GM18502 (cell line): ENCODE measurements at regions not wholly inside any gene's neighbourhood (a gene's known extent, or its start where the extent isn't known, plus 50 kb on each side); places are given as distances from the start of the nearest gene placed in this dataset.
"Not testable (repeated sequence)": the region's sequence is repeated elsewhere in the genome, so short reads cannot be mapped to it uniquely, and the experiment has no call there.

Experiments used
- ATAC-seq: cut with Tn5 transposase; IDR thresholded peaks from one replicate; pipeline ENCODE4 v1.9.1; 2021; ENCODE audit warnings: mild to moderate bottlenecking; ENCODE audit not compliant: unreplicated experiment, poor library complexity

DNA sequence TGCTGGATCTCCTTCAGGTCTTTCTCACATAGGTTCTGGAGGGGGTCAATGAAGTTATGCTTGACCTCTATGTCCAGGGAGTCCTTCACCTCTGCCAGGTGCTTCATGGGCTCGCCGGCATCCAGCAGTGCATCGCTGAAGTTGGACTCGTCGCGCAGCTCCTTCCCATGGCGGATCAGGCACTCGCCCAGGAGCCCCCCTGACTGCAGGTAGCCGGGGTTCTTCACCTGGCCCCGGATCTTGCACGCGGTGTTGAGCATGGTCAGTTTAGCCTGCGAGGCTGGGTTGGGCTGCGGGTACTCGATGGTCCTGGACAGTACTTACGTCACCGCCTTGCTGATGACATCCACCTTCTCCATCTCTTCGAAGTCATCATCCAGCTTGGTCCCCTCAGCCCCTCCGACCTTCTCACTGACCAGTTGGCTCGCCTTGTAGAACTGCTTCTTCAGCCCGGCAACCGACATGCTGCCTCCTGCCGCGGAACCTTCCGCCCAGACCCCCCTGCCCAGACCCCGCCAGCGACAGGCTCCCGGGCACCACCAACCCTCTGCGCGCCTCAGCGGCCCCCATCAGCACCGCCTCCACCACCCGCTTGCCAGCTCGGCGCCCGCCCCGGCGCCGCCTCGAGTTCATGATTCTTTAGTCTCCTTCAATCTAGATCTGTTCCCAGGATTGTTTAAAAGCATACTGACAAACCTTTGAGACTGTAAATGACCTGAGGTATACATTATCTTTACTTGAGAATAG is 99.8 kb downstream of the KPNA2 start:
- ATAC-seq, result no peak

DNA sequence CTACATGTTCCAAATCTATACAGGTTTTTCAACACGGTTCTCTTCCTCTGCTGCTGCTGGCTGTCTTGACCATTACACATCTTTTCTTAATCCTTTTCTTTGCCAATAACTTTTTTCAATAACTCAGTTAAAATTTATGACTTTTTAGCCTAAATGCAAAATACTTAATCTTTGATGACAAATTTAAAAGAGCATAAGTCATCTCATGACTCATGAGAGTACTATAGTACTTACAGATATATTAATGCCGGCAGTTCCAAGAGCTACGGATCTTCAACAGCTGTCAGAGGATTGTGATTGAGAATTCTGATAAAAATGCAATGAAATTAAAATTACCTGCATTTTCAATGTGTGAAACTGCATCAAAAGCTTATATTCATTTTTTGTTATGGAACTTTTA is 105.5 kb downstream of the KPNA2 start:
- no peak for ATAC-seq

DNA sequence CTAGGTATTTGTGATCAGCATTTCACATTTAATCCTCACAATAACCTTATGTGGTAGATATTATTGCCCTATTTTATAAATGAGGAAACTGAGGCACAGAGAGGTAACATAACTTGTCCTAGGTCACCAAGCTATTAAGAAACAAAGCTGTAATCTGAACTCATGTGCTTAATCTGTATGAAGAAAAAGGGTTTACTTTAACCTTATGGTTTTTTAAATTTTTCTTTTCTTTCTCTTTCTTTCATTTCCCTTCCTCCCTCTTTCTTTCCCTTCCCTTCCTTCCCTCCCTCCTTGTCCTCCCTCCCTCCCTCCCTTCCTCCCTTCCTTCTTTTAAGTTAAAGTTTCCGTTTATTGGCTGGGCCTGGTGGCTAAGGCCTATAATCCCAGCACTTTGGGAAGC is 105.2 kb upstream of the AMZ2 start:
- ATAC-seq, result no peak

DNA sequence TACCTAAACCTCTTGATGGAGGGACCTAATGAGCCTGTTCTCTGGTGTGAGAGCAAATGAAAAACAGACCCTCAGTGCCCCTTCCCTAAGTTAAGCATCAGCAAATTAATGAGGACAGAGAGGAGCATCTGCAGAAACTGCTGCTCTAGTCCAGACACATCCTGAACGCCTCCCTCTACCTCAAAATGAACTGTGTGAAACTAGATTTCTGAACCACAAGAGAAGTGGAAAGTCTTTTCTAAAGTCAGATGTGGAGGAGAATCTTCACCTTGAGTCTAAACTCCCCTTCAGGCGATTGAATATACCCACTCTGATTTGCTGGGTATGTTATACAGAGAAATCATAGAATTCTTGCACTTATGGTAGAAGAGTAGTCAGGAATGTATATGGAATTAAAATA is 104.4 kb upstream of the AMZ2 start:
- ATAC-seq, result no peak

DNA sequence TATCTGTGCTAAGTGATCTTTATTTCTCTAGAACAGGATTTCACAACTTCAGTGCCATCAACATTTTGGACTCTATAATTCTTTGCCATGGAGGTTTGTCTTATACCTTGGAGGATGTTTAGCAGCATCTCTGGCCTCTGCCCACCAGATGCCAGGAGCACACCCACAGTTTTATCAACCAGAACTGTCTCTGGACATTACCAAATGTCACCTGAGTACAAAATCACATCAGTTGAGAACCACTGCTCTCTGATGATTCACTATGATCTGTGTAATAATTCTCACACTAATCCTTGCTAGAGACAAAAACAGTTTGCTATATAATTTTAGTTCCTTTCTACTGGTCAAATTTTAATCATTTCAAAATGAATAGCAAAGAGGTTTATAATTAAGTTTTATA is 102.8 kb upstream of the AMZ2 start:
- ATAC-seq, result no peak

DNA sequence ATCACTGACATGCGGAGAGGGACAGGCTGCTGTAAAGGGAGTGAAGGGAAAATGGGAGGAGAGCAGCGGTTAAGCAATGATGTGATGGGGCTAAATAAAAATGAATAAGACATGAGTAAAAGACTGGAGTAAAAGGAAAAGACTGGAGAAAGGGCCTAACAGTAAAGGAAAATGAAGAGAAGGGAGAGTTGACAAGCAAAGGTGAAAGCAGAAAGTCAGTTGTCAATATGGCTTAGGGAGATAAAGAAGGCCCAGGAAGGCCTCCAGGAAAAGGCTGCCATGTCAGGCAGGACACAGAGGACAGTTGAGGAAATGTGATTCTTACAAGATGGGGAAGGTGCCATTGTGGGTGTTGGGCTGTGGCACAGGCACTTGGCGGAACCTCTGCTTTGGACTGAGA is 98.9 kb upstream of the AMZ2 start:
- no peak for ATAC-seq

DNA sequence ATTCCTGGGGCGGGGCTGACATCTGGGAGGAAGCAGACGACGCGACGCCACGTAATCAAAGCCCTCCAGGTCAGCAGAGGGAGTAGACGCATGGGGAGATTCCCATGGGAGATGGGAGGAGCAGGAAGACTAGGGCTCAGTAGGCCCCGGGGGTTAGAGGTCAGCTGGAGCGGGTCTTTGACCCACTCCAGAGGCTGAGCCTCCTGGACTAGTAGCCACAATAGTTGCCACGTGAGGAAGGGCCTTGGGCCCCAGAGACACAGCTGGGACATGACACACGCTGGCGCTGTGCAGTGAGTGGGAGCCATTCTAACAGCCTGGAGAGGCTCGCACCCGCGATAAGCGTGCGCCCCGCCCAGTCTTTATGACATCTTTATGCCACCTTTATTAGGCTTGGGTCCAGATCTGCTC is 95.7 kb upstream of the AMZ2 start:
- no peak for ATAC-seq

DNA sequence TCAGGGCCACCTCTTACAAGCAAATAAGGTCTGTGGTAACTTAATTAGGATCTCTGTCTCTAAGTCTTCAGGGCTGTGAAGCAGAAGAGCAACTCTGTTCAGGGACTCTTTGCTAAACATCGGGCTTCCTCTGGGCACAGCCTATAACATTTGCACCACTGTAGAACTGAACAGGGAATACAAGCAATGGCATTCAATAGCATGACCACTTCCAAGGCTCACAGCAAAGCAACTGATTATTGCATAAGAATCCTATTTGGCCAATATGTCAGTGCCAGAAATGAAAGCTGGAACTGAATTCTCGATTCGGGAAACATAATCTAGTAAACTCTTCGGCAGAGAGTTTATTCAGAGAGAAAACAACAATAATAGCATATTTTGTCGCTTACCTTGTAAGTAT is 92.2 kb upstream of the AMZ2 start:
- no peak for ATAC-seq

DNA sequence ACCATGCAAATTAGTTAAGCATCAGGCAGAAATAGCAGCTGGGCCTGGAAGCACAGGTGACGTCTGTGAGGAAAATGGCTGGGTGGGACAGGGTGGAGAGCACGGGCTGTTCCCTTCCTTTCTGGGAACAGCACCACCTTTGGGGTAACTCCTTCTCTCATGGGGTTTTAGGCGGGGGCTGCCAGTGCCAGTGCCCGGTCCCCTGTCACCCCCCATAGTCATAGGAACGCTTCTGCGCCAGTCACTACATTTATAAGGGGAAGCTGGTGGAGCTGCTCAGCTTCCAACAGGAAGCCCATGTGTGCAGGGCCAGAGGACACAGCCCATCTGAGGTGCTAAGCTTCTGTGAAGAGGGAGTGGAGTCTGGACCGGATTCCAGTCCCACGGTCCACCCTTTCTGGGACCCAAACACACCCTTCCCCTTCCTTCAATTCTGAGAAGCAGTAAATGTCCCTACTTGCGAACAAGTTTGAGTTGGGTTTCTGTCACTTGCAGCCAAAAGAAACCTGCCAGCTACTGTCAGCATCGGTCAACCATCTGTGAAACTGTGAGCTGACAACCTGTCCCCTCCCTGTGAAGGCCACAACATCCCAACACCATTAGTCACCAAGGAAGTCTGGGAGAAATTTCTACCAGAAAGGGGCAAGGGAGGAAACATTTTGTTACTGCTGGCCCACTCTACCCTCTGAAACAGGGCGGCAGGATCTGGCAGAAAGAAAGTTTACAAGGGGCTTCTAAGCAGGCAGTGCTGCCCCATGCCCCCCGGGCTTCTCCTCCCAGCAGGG is 86.0 kb upstream of the AMZ2 start:
- ATAC-seq, result no peak

DNA sequence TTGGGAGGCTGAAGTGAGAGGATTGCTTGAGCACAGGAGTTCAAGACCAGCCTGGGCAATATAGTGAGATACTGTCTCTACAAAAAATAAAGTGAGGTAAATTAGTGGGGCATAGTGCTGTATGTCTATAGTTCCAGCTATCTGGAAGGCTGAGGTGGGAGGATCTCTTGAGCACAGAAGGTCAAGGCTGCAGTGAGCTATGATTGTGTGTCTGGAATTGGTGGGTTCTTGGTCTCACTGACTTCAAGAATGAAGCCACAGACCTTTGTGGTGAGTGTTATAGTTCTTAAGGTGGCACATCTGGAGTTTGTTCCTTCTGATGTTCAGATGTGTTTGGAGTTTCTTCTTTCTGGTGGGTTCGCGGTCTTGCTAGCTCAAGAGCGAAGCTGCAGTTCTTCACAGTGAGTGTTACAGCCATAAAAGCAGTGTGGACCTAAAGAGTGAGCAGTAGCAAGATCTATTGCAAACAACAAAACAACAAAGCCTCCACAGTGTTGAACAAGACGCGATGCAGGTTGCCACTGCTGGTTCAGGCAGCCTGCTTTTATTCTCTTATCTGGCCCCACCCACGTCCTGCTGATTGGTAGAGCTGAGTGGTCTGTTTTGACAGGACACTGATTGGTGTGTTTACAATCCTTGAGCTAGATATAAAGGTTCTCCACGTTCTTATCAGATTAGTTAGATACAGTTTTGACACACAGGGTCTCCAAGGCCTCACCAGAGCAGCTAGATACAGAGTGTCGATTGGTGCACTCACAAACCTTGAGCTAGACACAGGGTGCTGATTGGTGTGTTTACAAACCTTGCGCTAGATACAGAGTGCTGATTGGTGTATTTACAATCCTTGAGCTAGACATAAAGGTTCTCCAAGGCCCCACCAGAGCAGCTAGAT is 79.3 kb upstream of the AMZ2 start:
- ATAC-seq, result not testable (repeated sequence)

DNA sequence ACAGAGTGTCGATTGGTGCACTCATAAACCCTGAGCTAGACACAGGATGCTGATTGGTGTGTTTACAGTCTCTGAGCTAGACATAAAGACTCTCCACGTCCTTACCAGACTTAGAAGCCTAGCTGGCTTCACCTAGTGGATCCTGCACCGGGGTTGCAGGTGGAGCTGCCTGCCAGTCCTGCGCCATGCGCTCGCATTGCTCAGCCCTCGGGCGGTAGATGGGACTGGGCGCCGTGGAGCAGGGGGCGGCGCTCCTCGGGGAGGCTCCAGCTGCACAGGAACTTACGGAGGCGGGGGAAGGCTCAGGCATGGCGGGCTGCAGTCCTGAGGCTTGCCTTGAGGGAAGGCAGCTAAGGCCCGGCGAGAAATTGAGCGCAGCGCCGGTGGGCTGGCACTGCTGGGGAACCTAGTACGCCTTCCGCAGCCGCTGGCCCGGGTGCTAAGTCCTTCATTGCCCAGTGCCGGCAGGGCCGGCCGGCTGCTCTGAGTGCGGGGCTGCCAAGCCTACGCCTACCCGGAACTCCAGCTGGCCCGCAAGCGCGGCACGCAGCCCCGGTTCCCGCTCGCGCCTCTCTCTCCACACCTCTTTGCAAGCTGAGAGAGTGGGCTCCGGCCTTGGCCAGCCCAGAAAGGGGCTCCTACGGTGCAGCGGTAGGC is 78.5 kb upstream of the AMZ2 start:
- not testable (repeated sequence) for ATAC-seq

DNA sequence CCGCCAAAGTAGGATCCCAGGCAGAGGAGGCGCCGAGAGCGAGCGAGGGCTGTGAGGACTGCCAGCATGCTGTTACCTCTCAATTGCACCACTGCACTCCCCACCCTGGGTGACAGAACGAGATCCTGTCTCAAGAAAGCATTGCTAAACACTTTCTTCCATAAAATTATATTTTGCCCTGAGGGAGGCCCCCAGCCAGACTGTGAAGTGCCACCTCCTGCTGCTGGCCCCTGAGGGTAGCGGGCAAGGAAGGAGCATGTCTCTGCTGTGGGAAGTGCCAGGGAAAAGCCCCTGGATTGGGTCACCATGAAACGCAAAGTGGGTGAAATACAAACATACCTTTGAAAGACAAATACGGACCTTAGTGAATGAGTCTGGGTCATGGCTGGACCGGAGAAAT is 78.0 kb upstream of the AMZ2 start:
- ATAC-seq, result no peak

DNA sequence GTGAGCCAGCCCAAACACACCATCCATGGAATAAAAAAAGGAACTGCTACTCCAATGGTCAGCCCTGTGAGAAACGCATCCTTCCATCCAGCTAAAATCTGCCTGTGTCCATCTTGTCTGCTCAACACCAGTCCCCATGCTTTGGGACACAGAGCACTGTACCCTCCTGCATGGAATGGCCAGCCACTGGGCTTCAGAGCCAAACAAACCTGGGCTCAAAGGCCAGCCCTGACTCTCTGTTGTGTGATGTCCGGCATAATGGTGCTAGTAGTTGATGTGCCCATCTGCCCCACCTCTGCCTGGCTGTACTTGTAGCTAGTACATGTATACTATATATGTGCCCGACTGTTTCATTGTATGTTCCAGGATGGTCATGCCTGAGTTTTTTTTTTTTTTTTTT is 77.6 kb upstream of the AMZ2 start:
- ATAC-seq, result no peak

DNA sequence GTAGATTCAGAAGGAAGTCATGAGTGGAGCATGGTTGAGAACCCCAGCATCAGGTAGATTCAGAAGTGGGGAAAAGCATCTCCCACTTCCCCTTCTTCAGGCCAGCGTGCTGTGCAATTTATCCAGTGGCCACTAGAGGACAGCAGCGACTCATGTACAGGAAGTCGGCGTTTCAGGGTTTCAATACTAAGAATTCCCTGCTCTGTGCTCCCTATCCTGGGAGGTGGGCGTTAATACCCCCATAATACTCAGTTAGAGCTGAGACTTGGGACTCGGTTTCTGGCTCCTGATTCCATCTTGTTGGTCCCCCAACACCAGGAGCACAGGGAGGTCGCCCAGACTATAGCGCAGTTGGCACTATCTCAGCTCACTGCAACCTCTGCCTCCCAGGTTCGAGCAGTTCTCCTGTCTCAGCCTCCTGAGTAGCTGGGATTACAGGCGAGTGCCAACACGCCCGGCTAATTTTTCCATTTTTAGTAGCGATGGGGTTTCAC is 75.3 kb upstream of the AMZ2 start:
- ATAC-seq, result peak; percentile 67

DNA sequence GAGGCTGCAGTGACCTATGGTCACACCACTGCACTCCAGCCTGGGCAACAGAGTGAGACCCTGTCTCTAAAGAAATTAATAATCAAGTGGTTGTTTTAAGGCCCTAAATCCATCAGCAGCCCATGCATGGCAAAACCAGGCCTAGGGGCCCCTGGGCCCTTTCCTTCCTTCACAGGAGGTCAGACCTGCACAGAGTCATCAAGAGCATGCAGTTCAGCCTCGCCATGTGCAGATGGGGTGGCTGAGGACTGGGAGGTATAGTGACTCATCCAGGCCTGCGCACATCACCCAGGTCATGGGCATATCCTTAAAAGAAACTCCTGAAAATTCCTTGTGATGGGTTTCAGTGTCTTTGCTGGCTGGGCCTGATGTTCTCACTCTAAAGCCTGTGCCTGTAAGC is 72.4 kb upstream of the AMZ2 start:
- ATAC-seq, result no peak

DNA sequence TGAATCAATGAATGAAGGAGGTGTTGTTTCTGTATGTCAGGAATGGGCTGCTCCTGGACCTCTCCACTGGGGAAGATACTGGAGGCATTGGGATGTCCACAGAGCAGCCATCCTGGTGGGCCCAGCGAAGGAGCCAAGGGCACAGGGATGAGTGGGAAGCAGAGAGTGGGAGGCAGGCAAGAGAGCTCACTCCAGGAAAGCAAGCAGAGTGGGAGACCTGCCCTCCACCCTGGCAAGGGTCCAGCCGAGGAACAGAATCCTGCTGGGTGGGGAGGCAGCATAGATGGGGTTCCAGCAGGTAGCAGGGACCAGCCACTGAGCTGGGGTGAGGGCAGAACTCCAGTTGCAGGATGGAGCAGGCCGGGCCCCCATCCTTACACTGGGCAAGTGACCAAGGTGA is 71.9 kb upstream of the AMZ2 start:
- ATAC-seq, result no peak

DNA sequence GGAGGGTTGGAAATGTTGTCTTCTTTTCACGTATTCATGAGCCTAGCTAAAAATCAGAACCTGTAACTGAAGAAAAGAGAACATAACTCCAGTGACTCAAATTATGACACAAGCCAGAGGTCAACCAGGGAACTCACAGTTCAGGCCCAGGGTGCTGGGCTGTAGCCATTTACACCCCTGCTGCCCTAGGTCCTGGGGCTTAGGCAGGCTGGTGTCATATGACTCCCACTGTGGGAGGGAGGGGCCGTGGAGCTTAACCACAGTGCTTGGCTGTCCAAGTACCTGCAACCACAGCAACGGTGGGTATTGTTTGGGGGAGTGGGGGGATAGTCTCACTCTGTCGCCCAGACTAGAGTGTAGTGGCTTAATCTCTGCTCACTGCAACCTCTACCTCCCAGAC is 71.1 kb upstream of the AMZ2 start:
- no peak for ATAC-seq

DNA sequence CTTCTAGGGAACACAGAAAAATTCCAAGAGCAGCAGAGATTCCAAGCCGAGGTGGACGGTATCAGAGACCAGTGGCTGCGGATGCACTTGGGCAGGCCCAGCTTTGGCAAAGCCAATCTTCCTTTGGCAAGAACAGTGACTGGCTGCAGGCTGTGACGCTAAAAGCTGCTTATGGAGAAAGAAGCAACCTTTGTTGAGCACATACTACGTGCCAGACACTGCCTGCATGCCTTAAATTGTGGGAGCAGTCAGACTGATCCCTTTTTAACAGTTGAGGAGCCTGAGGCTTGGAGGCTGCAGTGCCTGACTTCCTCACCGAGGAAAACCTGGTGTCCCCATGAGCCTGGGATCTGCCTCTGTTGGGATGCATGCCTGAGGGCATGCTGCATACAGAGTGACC is 69.0 kb upstream of the AMZ2 start:
- ATAC-seq, result no peak

DNA sequence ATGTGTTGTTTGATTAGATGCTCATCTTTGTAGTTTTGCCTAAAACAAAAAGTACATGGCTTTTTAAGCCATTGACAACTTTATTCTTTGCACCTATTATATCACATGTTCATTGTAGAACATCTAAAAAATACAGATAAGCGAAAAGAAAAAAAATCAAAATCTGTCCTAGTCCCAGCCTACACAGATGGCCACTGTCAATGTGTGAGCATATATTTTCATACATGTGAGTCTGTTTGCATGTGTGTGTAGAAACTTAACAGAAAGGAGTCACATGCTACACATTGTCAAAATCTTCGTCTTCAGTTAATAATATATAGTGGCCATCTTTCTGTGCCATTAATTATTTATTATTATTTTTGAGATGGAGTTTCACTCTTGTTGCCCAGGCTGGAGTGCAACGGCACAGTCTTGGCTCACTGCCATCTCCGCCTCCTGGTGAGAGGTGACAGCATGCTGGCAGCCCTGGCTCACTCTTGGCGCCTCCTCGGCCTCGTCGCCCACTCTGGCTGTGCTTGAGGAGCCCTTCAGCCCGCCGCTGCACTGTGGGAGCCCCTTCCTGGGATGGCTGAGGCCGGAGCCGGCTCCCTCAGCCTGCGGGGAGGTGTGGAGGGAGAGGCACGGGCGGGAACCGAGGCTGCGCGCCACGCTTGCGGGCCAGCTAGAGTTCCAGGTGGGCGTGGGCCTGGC is 68.5 kb upstream of the AMZ2 start:
- ATAC-seq, result no peak

DNA sequence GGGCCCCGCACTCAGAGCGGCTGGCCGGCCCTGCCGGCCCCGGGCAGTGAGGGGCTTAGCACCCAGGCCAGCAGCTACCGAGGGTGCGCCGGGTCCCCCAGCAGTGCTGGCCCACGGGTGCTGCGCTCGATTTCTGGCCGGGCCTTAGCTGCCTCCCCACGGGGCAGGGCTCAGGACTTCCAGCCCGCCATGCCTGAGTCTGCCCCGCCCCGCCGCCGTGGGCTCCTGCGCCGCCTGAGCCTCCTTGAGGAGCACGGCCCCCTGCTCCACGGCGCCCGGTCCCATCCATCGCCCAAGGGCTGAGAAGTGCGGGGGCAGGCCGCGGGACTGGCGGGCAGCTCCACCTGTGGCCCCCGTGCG is 67.9 kb upstream of the AMZ2 start:
- ATAC-seq, result no peak
